ENCODE measurements at regions not wholly inside any gene's neighbourhood (a gene's known extent, or its start where the extent isn't known, plus 50 kb on each side); places are given as distances from the start of the nearest gene placed in this dataset.
"Not testable (repeated sequence)": the region's sequence is repeated elsewhere in the genome, so short reads cannot be mapped to it uniquely, and the experiment has no call there.

- no peak for DNase-seq
Observed at GRCh38 chr12:65741656-65742017, 82.6 kb upstream of the HMGA2 start.

- no peak for DNase-seq
Observed at GRCh38 chr12:65742018-65743010, 82.0 kb upstream of the HMGA2 start.

GRCh38 chr12:65744236-65744840 is 79.9 kb upstream of the HMGA2 start:
- not testable (repeated sequence) for DNase-seq

GRCh38 chr12:65747338-65747737 is 76.9 kb upstream of the HMGA2 start:
- no peak for DNase-seq

GRCh38 chr12:65748332-65748731 is 76.0 kb upstream of the HMGA2 start:
- no peak for DNase-seq

- DNase-seq, result no peak
Observed at GRCh38 chr12:65754290-65754689, 70.0 kb upstream of the HMGA2 start.

GRCh38 chr12:65754744-65755595 is 69.3 kb upstream of the HMGA2 start:
- no peak for DNase-seq

- no peak for DNase-seq
Observed at GRCh38 chr12:65755596-65755978, 68.7 kb upstream of the HMGA2 start.

- DNase-seq, result no peak
Observed at GRCh38 chr12:65756267-65756666, 68.0 kb upstream of the HMGA2 start.

GRCh38 chr12:65756956-65757511 is 67.2 kb upstream of the HMGA2 start:
- DNase-seq, result no peak

GRCh38 chr12:65758401-65758800 is 65.9 kb upstream of the HMGA2 start:
- no peak for DNase-seq

- no peak for DNase-seq
Observed at GRCh38 chr12:65759735-65760134, 64.5 kb upstream of the HMGA2 start.

- DNase-seq, result no peak
Observed at GRCh38 chr12:65761301-65761700, 63.0 kb upstream of the HMGA2 start.

GRCh38 chr12:65764325-65764724 is 60.0 kb upstream of the HMGA2 start:
- DNase-seq, result no peak

- no peak for DNase-seq
Observed at GRCh38 chr12:65765436-65765813, 58.9 kb upstream of the HMGA2 start.

GRCh38 chr12:65769880-65770279 is 54.4 kb upstream of the HMGA2 start:
- DNase-seq, result no peak

Measured in bone marrow (tissue), 2 donors.